ENCODE measurements at regions not wholly inside any gene's neighbourhood (a gene's known extent, or its start where the extent isn't known, plus 50 kb on each side); places are given as distances from the start of the nearest gene placed in this dataset.

DNA sequence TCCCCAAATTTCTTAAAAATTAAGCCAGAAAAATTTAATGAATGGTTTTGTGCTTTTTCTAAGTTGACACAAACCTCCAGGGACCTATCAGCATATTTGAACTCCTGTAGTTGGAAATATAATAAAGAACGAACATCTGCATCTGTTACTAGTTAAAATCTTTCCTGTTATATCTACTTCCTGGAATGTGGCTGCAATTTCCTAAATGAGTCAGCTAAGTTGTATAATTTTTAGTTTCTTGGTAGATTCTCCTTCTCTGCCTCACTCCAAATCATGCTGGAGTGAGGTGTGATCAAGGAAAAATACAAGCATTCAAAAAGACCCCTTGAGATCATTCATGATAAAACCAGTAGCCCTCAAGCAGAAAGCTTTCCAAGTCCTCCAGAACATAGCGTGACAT lies 106.2 kb upstream of the MCTP2 start (continued):
- TF ChIP-seq, protein P1, sequence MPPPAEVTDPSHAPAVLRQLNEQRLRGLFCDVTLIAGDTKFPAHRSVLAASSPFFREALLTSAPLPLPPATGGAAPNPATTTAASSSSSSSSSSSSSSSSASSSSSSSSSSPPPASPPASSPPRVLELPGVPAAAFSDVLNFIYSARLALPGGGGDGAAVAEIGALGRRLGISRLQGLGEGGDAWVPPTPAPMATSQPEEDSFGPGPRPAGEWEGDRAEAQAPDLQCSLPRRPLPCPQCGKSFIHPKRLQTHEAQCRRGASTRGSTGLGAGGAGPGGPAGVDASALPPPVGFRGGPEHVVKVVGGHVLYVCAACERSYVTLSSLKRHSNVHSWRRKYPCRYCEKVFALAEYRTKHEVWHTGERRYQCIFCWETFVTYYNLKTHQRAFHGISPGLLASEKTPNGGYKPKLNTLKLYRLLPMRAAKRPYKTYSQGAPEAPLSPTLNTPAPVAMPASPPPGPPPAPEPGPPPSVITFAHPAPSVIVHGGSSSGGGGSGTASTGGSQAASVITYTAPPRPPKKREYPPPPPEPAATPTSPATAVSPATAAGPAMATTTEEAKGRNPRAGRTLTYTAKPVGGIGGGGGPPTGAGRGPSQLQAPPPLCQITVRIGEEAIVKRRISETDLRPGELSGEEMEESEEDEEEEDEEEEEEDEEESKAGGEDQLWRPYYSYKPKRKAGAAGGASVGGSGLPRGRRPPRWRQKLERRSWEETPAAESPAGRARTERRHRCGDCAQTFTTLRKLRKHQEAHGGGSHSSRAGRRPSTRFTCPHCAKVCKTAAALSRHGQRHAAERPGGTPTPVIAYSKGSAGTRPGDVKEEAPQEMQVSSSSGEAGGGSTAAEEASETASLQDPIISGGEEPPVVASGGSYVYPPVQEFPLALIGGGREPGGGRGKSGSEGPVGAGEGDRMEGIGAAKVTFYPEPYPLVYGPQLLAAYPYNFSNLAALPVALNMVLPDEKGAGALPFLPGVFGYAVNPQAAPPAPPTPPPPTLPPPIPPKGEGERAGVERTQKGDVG (CRISPR knock-in tag; IDR thresholded peaks at IDR 0.05): no peak
- TF ChIP-seq, protein P2, sequence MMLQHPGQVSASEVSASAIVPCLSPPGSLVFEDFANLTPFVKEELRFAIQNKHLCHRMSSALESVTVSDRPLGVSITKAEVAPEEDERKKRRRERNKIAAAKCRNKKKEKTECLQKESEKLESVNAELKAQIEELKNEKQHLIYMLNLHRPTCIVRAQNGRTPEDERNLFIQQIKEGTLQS (IDR thresholded peaks at IDR 0.05; ENCODE audit: borderline replicate concordance, extremely low read depth, low read depth, low read length): no peak
- TF ChIP-seq IKZF1 (conservative IDR thresholded peaks at IDR 0.05) (no peak), YBX1 (IDR thresholded peaks at IDR 0.05) (no peak), MEF2A (IDR thresholded peaks at IDR 0.05; ENCODE audit: insufficient read depth, low read depth, low read length) (no peak), BHLHE40 (IDR thresholded peaks at IDR 0.05; ENCODE audit: borderline replicate concordance in 1 of 2, low read depth in 2 of 2, low read length in 1 of 2) (no peak), NBN (IDR thresholded peaks at IDR 0.05) (no peak), TCF12 (IDR thresholded peaks at IDR 0.05; ENCODE audit: low read depth, low read length) (no peak), CEBPB (IDR thresholded peaks at IDR 0.05; ENCODE audit: borderline replicate concordance in 1 of 2, low read depth in 2 of 2, low read length in 2 of 2) (no peak), IRF4 (IDR thresholded peaks at IDR 0.05; ENCODE audit: low read depth, low read length) (no peak)
- TF ChIP-seq, protein P3, sequence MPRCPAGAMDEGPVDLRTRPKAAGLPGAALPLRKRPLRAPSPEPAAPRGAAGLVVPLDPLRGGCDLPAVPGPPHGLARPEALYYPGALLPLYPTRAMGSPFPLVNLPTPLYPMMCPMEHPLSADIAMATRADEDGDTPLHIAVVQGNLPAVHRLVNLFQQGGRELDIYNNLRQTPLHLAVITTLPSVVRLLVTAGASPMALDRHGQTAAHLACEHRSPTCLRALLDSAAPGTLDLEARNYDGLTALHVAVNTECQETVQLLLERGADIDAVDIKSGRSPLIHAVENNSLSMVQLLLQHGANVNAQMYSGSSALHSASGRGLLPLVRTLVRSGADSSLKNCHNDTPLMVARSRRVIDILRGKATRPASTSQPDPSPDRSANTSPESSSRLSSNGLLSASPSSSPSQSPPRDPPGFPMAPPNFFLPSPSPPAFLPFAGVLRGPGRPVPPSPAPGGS (IDR thresholded peaks at IDR 0.05; ENCODE audit: borderline replicate concordance, insufficient read depth, low read depth, low read length, poor library complexity, severe bottlenecking): no peak

Data from GM12878 (cell line).